ENCODE measurements at regions not wholly inside any gene's neighbourhood (a gene's known extent, or its start where the extent isn't known, plus 50 kb on each side); places are given as distances from the start of the nearest gene placed in this dataset.

DNA sequence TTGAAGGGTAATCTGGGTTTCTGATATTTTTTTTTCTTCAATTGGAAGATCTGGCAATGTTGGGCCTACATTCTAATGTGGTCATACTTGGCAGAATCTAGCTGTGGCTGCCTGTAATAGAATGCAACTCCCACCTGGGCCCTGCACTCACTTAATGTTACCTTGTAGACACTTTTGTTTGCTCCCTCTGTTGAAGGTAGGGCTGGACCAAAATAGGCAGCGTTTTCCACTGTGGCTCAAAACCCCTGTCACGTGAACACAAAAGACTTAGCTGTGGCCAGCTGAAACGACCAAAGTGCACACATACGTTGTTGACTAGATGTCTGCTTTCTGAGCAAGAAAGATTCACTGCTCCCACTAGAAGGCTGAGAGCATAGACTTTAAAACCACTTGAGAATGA is 117.6 kb upstream of the HMHB1 start:
- TF ChIP-seq, protein P1, sequence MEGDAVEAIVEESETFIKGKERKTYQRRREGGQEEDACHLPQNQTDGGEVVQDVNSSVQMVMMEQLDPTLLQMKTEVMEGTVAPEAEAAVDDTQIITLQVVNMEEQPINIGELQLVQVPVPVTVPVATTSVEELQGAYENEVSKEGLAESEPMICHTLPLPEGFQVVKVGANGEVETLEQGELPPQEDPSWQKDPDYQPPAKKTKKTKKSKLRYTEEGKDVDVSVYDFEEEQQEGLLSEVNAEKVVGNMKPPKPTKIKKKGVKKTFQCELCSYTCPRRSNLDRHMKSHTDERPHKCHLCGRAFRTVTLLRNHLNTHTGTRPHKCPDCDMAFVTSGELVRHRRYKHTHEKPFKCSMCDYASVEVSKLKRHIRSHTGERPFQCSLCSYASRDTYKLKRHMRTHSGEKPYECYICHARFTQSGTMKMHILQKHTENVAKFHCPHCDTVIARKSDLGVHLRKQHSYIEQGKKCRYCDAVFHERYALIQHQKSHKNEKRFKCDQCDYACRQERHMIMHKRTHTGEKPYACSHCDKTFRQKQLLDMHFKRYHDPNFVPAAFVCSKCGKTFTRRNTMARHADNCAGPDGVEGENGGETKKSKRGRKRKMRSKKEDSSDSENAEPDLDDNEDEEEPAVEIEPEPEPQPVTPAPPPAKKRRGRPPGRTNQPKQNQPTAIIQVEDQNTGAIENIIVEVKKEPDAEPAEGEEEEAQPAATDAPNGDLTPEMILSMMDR (IDR thresholded peaks at IDR 0.05; ENCODE audit: control extremely low read depth, extremely low read depth, low read depth, missing control alignments) = no peak
- ChIA-PET CTCF (interaction anchor here (1.4 to 2.0 kb wide), 3 partner anchors 13 to 130 kb away, joined by 4 to 6 read pairs (median 4); no protein-coding TSS in a partner anchor), POLR2A (no interaction called here)
- DNase-seq (ENCODE audit: extremely low spot score) = no peak

DNA sequence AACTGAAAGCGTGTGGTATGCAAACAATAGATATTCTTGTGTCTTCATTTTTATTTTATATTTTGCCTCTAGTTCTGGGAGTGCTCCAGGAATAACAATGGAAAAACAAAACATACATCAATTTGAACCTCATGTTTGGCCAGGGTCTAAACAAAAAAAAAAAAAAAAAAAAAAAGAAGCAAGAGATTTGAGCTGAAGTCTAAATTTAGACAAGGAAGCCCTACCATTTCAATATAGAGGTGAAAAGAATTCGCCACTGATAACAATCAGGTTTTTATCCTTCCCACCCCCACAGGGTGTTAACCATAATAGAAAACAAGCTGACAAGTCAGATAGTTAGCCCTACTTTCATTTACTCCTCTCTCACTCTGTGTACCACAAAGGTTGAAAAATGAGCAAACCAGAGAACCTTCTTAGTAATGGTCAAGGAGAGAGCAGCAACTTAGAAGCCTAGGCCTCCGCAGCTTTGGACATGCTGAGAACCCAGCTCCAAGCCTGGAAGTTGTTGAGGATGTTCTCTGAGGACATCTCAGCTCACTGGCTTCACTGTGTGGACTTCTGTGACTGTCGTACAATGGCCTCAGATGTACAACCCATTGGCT is 118.2 kb upstream of the HMHB1 start:
- TF ChIP-seq, protein P1 (IDR thresholded peaks at IDR 0.05; ENCODE audit: control extremely low read depth, extremely low read depth, low read depth, missing control alignments) = no peak
- ChIA-PET POLR2A (no interaction called here), CTCF (interaction anchor here (1.2 to 2.0 kb wide), 4 partner anchors 13 to 131 kb away, joined by 3 to 6 read pairs (median 4); no protein-coding TSS in a partner anchor)
- peak; percentile 26 for DNase-seq (ENCODE audit: extremely low spot score)

DNA sequence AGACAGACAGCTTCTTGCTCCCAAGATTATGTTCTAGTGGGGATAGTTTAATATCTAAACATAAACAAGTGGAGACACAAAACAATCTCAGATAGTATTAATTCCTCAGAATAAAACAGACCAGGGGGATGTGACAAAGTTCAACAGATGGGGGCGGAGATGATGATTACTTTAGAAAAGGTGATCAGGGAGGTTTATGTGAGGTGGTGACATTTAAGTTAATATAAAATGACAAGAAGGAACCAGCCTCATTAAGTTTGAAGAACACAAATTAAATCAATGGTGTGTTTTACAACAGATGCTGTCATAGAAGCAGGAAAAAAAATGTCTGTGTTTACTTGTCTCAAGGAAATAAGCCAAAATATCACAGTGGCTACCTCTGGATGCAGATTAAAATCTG is 119.6 kb upstream of the HMHB1 start:
- TF ChIP-seq, protein P1 (IDR thresholded peaks at IDR 0.05; ENCODE audit: control extremely low read depth, extremely low read depth, low read depth, missing control alignments) = no peak
- POLR2A ChIA-PET = no interaction called here
- DNase-seq (ENCODE audit: extremely low spot score) = no peak
- CTCF ChIA-PET = interaction anchor here (0.7 to 1.3 kb wide), 4 partner anchors 10 to 133 kb away, joined by 3 to 6 read pairs (median 3); no protein-coding TSS in a partner anchor

DNA sequence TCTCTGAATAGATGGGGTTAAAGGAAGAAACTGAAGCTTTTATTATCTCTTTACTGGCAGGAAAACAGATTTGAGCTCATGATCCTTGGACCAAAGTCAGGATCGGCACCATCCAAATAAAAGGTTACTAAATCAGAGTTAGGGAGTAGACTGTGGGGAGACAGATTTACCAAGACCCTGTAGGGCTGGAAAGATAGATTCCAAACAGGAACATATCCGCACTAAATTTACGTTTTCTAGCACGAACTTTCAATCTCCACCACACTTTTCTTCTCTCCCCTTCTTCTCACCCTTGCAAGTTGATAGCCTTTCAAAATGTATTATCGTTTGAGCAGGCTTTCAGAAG is 120.0 kb upstream of the HMHB1 start:
- TF ChIP-seq, protein P1 (IDR thresholded peaks at IDR 0.05; ENCODE audit: control extremely low read depth, extremely low read depth, low read depth, missing control alignments) = no peak
- ChIA-PET CTCF (interaction anchor here (0.7 to 1.3 kb wide), 4 partner anchors 9 to 133 kb away, joined by 3 to 6 read pairs (median 3); no protein-coding TSS in a partner anchor), POLR2A (no interaction called here)
- DNase-seq (ENCODE audit: extremely low spot score) = no peak

DNA sequence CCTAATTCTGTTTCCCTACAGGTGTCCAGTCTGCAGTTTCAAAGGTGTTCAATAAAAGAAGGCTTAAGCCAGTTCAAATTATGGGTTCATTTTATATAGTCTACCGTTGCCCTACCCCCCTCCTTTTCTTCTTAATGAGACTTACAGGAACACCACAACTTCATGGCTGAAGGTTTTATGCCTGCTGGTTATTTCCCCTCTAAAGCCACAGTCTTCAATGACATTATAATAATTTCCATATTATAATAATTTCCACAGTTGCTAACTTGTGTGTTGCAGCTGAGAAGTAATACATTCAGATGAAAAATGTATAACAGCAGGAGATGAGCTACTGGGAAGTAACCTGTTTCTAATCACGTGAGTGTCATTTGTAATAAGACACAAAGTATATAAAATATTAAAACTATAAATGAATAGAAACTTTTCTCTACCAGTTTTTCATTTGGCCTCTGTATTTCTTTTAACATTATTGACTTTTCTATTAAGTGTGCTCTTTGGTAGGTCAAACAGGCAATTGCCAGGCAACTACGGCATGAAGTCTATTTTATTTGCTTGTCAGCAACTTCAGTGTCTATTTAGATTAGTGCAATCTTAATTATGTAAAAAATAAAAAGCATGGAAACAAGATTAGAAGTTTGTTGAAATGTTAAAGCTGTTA is 120.5 kb upstream of the HMHB1 start:
- ChIA-PET POLR2A (no interaction called here), CTCF (interaction anchor here (0.7 to 1.3 kb wide), 4 partner anchors 9 to 134 kb away, joined by 3 to 6 read pairs (median 3); no protein-coding TSS in a partner anchor)
- no peak for DNase-seq (ENCODE audit: extremely low spot score)
- TF ChIP-seq, protein P1 (IDR thresholded peaks at IDR 0.05; ENCODE audit: control extremely low read depth, extremely low read depth, low read depth, missing control alignments) = no peak

DNA sequence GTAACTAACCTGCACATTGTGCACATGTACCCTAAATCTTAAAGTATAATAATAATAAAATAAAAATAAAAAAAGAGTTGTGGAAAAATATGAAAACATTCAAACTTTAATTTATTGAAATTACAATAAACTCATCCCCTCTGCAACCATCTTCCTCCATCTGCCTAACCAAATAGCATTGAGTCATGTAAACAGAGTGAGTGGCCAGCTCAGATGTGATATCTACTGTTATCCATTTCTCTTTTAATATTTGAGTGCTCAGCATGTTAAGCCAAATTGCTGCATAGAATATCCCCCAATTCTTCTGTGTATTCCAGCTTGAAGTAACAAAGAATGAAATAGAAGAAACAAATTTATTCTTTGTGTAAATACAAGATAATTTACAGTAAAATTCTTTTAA is 124.4 kb upstream of the HMHB1 start:
- no peak for DNase-seq (ENCODE audit: extremely low spot score)
- TF ChIP-seq, protein P1 (IDR thresholded peaks at IDR 0.05; ENCODE audit: control extremely low read depth, extremely low read depth, low read depth, missing control alignments) = no peak
- ChIA-PET POLR2A (no interaction called here), CTCF (no interaction called here)
